GM19025 (cell line): ENCODE measurements at regions not wholly inside any gene's neighbourhood (a gene's known extent, or its start where the extent isn't known, plus 50 kb on each side); places are given as distances from the start of the nearest gene placed in this dataset.

Experiments used
- ATAC-seq: cut with Tn5 transposase; IDR thresholded peaks from one replicate; pipeline ENCODE4 v1.9.1; 2021; ENCODE audit warnings: mild to moderate bottlenecking, low read depth, moderate library complexity; ENCODE audit not compliant: unreplicated experiment

GRCh38 chr6:77979204-77979603, 326.4 kb downstream of the MEI4 start:
- ATAC-seq, result no peak

- no peak for ATAC-seq
Measured at GRCh38 chr6:77986380-77987034, 333.7 kb downstream of the MEI4 start.

GRCh38 chr6:77987035-77987384, 334.2 kb downstream of the MEI4 start:
- ATAC-seq, result no peak

- ATAC-seq, result no peak
Measured at GRCh38 chr6:78010130-78010529, 357.3 kb downstream of the MEI4 start.

GRCh38 chr6:78020586-78020985, 367.7 kb downstream of the MEI4 start:
- ATAC-seq, result no peak

GRCh38 chr6:78025502-78025901, 372.7 kb downstream of the MEI4 start:
- no peak for ATAC-seq

- ATAC-seq, result no peak
Measured at GRCh38 chr6:78031228-78031627, 378.4 kb downstream of the MEI4 start.

GRCh38 chr6:78059171-78059570, 406.3 kb downstream of the MEI4 start:
- ATAC-seq, result no peak

GRCh38 chr6:78062993-78063392, 410.2 kb downstream of the MEI4 start:
- ATAC-seq, result no peak

GRCh38 chr6:78076371-78076770, 423.5 kb downstream of the MEI4 start:
- ATAC-seq, result no peak

- ATAC-seq, result no peak
Measured at GRCh38 chr6:78089531-78089930, 436.7 kb downstream of the MEI4 start.

GRCh38 chr6:78093906-78094305, 441.1 kb downstream of the MEI4 start:
- no peak for ATAC-seq

GRCh38 chr6:78101387-78101786, 448.5 kb downstream of the MEI4 start:
- ATAC-seq, result no peak

GRCh38 chr6:78110641-78111040, 457.8 kb downstream of the MEI4 start:
- no peak for ATAC-seq

- no peak for ATAC-seq
Measured at GRCh38 chr6:78117966-78118365, 465.1 kb downstream of the MEI4 start.

GRCh38 chr6:78131521-78131920, 478.7 kb downstream of the MEI4 start:
- no peak for ATAC-seq

GRCh38 chr6:78132671-78133410, 480.0 kb downstream of the MEI4 start:
- no peak for ATAC-seq

GRCh38 chr6:78150425-78150824, 497.6 kb downstream of the MEI4 start:
- ATAC-seq, result no peak

GRCh38 chr6:78153976-78154375, 501.1 kb downstream of the MEI4 start:
- no peak for ATAC-seq

GRCh38 chr6:78157606-78158005, 504.8 kb downstream of the MEI4 start:
- ATAC-seq, result no peak

GRCh38 chr6:78188891-78189290, 536.1 kb downstream of the MEI4 start:
- no peak for ATAC-seq

GRCh38 chr6:78192057-78192456, 539.2 kb downstream of the MEI4 start:
- ATAC-seq, result no peak
